ENCODE measurements at regions not wholly inside any gene's neighbourhood (a gene's known extent, or its start where the extent isn't known, plus 50 kb on each side); places are given as distances from the start of the nearest gene placed in this dataset.
A peak's percentile ranks its signal among the peaks of the same experiment; 100 is the strongest.
"Not testable (repeated sequence)": the region's sequence is repeated elsewhere in the genome, so short reads cannot be mapped to it uniquely, and the experiment has no call there.

DNA sequence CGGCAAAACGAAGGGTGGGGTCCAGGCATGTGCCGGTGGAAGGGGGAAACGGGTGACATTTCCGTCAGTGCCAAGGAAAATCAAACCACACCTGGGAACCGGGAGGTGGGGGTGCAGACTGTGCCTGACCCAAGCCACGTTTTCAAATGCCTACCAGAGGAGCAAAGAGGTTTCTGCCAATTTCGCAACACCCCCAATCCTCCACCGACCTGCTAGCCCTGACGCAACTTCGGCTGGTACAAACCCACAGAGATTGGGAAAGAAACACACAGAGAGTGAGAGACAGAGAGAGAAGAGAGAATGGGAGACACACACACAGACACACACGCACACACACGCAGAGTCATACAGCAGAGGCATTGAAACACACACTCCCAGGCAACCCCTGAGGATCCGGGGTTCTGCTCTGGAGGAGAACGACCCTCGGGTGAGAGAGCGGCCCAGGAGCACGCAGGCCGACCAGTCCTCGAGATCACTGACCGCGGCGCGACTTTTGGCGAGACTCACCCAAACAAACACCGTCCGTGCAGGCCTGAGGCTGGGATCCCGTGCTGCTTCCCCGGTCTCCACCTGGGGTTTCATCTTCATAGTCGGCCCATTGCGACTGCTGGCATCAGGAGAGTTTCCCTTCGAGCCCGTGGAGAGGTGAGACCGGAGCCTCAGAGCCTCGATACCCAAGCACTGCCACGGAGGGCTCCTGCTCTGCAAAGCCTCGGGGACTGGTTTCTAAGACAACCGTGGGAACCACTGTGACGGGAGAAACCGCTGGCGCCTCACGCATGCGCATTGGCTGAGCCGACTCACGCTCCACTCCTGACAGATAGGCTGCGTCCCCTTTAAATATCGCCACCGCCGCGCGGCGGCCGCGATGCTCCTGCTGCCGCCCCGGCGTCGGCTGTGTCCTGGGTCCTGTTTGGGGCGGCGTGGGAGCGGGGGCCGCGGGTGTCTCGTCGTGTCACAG lies 697.9 kb upstream of the TPTE start:
- H3K4me3 Mint-ChIP-seq, H3K27ac Mint-ChIP-seq, H3K4me1 Mint-ChIP-seq, ATAC-seq, POLR2A ChIA-PET, H3K27me3 Mint-ChIP-seq, H3K36me3 Mint-ChIP-seq: not testable (repeated sequence)
- H3K9me3 Mint-ChIP-seq = peaks cover 0 to 21% (median 4%) of the 10 kb centered on the region in 9 donors
- peak in 4 of 10 donors; percentile 11 to 83 (median 26) for DNase-seq

DNA sequence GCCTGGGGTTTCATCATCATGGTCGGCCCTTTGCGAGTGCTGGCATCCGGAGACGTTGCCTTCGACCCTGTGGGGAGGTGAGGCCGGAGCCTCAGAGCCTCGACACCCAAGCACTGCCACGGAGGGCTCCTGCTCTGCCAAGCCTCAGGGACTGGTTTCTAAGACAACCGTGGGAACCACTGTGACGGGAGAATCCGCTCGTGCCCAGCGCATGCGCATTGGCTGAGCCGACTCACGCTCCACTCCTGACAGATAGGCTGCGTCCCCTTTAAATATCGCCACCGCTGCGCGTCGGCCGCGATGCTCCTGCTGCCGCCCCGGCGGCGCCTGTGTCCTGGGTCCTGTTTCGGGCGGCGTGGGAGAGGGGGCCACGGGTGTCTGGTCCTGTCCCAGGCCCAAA lies 690.6 kb upstream of the TPTE start:
- POLR2A ChIA-PET, ATAC-seq, H3K9me3 Mint-ChIP-seq, H3K27me3 Mint-ChIP-seq, H3K4me3 Mint-ChIP-seq, H3K36me3 Mint-ChIP-seq, H3K27ac Mint-ChIP-seq, DNase-seq, H3K4me1 Mint-ChIP-seq: not testable (repeated sequence)

DNA sequence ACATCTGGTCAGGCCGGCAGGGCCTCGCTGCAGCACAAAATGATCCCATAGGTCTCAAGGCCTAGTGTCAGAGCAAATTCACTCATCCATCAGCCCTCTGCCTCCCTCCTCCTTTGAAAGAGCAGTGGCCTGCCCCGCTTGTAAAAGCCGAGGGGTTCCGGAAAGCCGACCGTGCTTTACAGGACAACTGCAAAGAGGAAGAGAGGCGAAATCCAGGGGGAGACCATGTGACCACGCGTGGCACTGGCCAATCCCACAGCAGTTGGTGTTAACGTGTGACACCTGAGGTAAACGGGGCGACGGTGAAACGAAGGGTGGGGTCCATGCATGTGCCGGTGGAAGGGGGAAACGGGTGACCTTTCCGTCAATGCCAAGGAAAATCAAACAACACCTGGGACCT lies 688.6 kb upstream of the TPTE start:
- H3K4me3 Mint-ChIP-seq, POLR2A ChIA-PET, H3K27ac Mint-ChIP-seq, ATAC-seq, H3K36me3 Mint-ChIP-seq, H3K27me3 Mint-ChIP-seq, H3K4me1 Mint-ChIP-seq: not testable (repeated sequence)
- peaks cover 0 to 13% (median 3%) of the 10 kb centered on the region in 9 donors for H3K9me3 Mint-ChIP-seq
- peak in 1 of 10 donors; percentile 69 for DNase-seq

DNA sequence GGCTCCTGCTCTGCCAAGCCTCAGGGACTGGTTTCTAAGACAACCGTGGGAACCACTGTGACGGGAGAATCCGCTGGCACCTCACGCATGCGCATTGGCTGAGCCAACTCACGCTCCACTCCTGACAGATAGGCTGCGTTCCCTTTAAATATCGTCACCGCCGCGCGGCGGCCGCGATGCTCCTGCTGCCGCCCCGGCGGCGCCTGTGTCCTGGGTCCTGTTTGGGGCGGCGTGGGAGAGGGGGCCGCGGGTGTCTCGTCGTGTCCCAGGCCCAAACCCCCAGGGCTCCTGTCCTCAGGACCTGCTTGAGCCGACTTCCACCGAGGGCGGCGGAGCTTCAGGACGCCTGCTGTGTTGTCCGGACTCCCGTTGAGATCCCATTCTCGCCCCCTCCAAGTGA lies 684.8 kb upstream of the TPTE start:
- DNase-seq, H3K4me3 Mint-ChIP-seq, H3K27me3 Mint-ChIP-seq, POLR2A ChIA-PET, H3K27ac Mint-ChIP-seq, ATAC-seq, H3K4me1 Mint-ChIP-seq: not testable (repeated sequence)
- Mint-ChIP-seq H3K9me3 (peaks cover 9 to 40% (median 25%) of the 10 kb centered on the region in 9 donors), H3K36me3 (peaks cover 0 to 19% (median 0%) of the 10 kb centered on the region in 3 donors)

DNA sequence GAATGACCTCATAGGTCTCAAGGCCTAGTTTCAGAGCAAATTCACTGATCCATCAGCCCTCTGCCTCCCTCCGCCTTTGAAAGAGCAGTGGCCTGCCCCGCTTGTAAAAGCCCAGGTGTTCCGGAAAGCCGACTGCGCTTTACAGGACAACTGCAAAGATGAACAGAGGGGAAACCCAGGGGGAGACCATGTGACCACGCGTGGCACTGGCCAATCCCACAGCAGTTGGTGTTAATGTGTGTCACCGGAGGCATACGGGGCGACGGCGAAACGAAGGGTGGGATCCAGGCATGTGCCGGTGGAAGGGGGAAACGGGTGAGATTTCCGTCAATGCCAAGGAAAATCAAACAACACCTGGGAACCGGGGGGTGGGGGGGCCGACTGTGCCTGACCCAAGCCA lies 684.4 kb upstream of the TPTE start:
- H3K27ac Mint-ChIP-seq, H3K27me3 Mint-ChIP-seq, DNase-seq, H3K4me1 Mint-ChIP-seq, H3K4me3 Mint-ChIP-seq, ATAC-seq, POLR2A ChIA-PET: not testable (repeated sequence)
- Mint-ChIP-seq H3K36me3 (peaks cover 0 to 19% (median 0%) of the 10 kb centered on the region in 3 donors), H3K9me3 (peaks cover 9 to 43% (median 25%) of the 10 kb centered on the region in 9 donors)

DNA sequence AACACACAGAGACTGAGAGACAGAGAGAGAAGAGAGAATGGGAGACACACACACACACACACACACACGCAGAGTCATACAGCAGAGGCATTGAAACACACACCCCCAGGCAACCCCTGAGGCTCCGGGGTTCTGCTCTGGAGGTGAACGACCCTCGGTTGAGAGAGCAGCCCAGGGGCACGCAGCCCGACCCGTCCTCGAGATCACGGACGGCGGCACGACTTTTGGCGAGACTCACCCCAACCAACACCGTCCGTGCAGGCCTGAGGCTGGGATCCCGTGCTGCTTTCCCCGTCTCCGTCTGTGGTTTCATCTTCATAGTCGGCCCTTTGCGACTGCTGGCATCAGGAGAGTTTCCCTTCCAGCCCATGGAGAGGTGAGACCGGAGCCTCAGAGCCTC lies 683.9 kb upstream of the TPTE start:
- Mint-ChIP-seq H3K9me3 (peaks cover 9 to 43% (median 25%) of the 10 kb centered on the region in 9 donors), H3K36me3 (peaks cover 0 to 19% (median 0%) of the 10 kb centered on the region in 3 donors)
- ATAC-seq, DNase-seq, H3K27me3 Mint-ChIP-seq, H3K4me1 Mint-ChIP-seq, POLR2A ChIA-PET, H3K27ac Mint-ChIP-seq, H3K4me3 Mint-ChIP-seq: not testable (repeated sequence)

DNA sequence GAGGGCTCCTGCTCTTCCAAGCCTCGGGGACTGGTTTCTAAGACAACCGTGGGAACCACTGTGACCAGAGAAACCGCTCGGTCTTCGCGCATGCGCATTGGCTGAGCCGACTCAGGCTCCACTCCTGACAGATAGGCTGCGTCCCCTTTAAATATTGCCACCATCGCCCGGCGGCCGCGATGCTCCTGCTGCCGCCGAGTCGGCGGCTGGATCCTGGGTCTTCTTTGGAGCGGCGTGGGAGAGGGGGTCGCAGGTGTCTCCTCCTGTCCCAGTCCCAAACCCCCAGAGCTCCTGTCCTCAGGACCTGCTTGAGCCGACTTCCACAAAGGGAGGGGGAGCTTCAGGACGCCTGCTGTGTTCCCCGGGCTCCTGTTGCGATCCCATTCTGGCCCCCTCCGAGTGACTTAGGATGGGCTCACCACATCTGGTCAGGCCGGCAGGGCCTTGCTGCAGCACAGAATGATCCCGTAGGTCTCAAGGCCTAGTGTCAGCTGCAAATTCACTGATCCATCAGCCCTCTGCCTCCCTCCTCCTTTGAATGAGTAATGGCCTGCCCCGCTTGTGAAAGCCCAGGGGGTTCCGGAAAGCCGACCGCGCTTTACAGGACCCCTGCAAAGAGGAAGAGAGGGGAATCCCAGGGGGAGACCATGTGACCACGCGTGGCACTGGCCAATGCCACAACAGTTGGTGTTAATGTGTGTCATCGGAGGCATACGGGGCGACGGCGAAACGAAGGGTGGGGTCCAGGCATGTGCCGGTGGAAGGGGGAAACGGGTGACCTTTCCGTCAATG lies 683.2 kb upstream of the TPTE start:
- DNase-seq = peak in 1 of 10 donors; percentile 64
- Mint-ChIP-seq H3K4me1 (peaks cover 0 to 2% (median 0%) of the 10 kb centered on the region in 4 donors), H3K27ac (no peak overlapping the region), H3K4me3 (no peak overlapping the region), H3K36me3 (peaks cover 0 to 19% (median 0%) of the 10 kb centered on the region in 3 donors), H3K9me3 (peaks cover 9 to 45% (median 25%) of the 10 kb centered on the region in 9 donors), H3K27me3 (no peaks in the 10 kb centered on the region)
- POLR2A ChIA-PET = no interaction called here
- ATAC-seq = no peak

DNA sequence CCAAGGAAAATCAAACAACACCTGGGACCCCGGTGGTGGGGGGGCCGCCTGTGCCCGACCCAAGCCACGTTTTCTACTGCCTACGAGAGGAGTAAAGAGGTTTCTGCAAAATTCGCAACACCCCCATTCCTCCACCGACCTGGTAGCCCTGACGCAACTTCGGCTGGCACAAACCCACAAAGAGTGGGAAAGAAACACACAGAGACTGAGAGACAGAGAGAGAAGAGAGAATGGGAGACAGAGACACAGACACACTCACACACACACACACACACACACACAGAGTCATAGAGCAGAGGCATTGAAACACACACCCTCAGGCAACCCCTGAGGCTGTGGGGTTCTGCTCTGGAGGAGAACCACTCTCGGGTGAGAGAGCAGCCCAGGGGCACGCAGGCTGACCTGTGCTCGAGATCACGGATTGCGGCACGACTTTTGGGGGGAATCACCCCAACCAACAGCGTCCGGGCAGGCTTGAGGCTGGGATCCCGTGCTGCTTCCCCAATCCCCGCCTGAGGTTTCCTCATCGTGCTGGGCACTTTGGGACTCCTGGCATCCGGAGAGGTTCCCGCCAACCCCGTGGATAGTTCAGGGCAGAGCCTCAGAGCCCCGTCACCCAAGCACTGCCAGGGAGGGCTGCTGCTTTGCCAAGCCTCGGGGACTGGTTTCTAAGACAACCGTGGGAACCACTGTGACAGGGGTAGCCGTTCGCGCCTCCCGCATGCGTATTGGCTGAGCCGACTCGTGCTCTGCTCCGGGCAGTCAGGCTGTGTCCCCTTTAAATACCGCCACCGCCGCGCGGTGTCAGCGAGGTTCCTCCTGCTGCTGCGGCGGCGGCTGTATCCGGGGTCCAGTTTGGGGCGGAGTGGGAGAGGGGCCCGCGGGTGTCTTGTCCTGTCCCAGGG lies 682.4 kb upstream of the TPTE start:
- H3K9me3 Mint-ChIP-seq = peaks cover 9 to 45% (median 25%) of the 10 kb centered on the region in 9 donors
- POLR2A ChIA-PET = no interaction called here

DNA sequence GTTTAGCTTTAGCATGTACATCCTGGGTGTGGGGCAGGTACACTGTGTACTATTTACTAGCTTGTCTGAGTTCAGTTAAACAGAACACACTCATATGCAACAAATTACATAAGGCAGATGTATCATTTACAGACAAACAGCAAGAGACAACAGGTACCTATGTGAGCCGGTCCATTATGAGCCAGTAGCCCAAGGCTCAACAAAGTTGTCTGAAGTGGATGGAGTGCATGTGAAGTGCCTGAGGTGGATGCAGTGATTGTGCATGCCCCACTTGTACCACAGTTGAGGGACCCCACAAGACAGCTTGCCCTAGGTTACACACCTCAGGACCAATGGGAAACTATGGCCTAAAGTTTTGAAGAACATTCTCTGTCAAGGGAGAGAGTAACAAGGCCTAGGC lies 677.3 kb upstream of the TPTE start:
- H3K4me1 Mint-ChIP-seq, POLR2A ChIA-PET: not testable (repeated sequence)
- peaks cover 0 to 36% (median 15%) of the 10 kb centered on the region in 9 donors for H3K9me3 Mint-ChIP-seq

More for the DNA sequence above, 682.4 kb upstream of the TPTE start:
- Mint-ChIP-seq H3K4me3 (no peak overlapping the region), H3K27ac (no peak overlapping the region), H3K4me1 (peaks cover 0 to 2% (median 0%) of the 10 kb centered on the region in 4 donors), H3K27me3 (no peaks in the 10 kb centered on the region), H3K36me3 (peaks cover 0 to 19% (median 0%) of the 10 kb centered on the region in 3 donors)
- peak in 1 of 10 donors; percentile 67 for DNase-seq
- ATAC-seq = no peak

DNA sequence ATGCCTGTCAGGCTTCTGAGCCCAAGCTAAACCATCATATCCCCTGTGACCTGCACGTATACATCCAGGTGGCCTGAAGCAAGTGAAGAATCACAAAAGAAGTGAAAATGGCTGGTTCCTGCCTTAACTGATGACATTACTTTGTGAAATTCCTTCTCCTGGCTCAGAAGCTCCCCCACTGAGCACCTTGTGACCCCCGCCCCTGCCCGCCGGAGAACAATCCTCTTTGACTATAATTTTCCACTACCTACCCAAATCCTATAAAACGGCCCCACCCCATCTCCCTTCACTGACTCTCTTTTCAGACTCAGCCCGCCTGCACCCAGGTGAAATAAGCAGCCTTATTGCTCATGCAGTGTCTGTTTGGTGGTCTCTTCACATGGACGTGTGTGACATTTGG lies 673.9 kb upstream of the TPTE start:
- H3K4me3 Mint-ChIP-seq, H3K36me3 Mint-ChIP-seq, ATAC-seq, H3K27me3 Mint-ChIP-seq, POLR2A ChIA-PET, H3K4me1 Mint-ChIP-seq, H3K27ac Mint-ChIP-seq: not testable (repeated sequence)
- peaks cover 0 to 15% (median 7%) of the 10 kb centered on the region in 9 donors for H3K9me3 Mint-ChIP-seq
- peak in 1 of 10 donors; percentile 56 for DNase-seq

More for the DNA sequence above, 677.3 kb upstream of the TPTE start:
- not testable (repeated sequence) for H3K36me3 Mint-ChIP-seq, H3K27ac Mint-ChIP-seq, H3K4me3 Mint-ChIP-seq, DNase-seq, ATAC-seq, H3K27me3 Mint-ChIP-seq

DNA sequence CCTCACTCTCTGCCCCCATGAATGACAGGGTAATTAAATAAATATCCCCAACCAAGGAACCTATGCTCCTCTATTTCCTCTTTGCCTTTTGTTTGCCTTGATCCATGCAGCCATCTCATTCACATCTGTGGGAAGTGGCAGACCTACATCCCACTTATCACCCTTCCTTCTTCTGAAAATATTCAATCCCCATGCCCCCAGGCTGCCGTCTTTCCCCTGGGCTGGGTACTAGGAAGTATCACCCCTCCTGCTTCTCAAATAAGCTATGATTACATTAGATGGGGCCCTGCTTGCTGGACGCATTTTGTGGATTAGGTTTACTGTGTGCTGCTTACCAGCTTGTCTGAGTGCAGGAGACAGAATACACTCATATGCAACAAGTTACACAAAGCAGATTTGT lies 670.2 kb upstream of the TPTE start:
- H3K4me1 Mint-ChIP-seq, H3K4me3 Mint-ChIP-seq, ATAC-seq, DNase-seq, H3K36me3 Mint-ChIP-seq, H3K27ac Mint-ChIP-seq, POLR2A ChIA-PET, H3K27me3 Mint-ChIP-seq: not testable (repeated sequence)
- H3K9me3 Mint-ChIP-seq = peaks cover 0 to 12% (median 2%) of the 10 kb centered on the region in 9 donors

DNA sequence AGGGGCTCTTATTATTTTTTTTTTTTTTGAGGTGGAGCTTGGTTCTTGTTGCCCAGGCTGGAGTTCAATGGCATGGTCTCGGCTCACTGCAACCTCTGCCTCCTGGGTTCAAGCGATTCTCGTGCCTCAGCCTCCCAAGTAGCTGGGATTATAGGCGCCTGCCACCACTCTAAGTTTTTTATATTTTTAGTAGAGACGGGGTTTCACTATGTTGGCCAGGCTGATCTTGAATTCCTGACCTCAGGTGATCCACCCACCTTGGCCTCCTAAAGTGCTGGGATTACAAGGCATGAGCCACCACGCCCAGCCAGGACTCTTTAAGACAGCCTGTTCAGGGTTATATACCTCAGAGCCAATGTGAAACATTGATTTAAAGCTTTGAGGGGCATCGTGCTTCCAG lies 669.7 kb upstream of the TPTE start:
- H3K27ac Mint-ChIP-seq, H3K4me1 Mint-ChIP-seq, POLR2A ChIA-PET, H3K4me3 Mint-ChIP-seq, H3K36me3 Mint-ChIP-seq, ATAC-seq, H3K27me3 Mint-ChIP-seq: not testable (repeated sequence)
- H3K9me3 Mint-ChIP-seq = peaks cover 0 to 12% (median 5%) of the 10 kb centered on the region in 9 donors
- peak in 1 of 10 donors; percentile 40 for DNase-seq

Data from naive thymus-derived CD8-positive, alpha-beta T cell (primary cell).